Gastroesophageal sphincter (tissue), 4 donors: ENCODE measurements at regions not wholly inside any gene's neighbourhood (a gene's known extent, or its start where the extent isn't known, plus 50 kb on each side); places are given as distances from the start of the nearest gene placed in this dataset.
A peak's percentile ranks its signal among the peaks of the same experiment; 100 is the strongest.

ENCODE experiments used
- ATAC-seq: fragments of 150-250 bp; one replicate; pipeline ENCODE4 v1.9.1; 2016; ENCODE audit warnings: mild to moderate bottlenecking, moderate library complexity
- H3K27ac ChIP-seq, 4 donors: fragments of 200-600 bp; sonication (generic) in 3 of 4; 1 replicate in 3 of 4; 2 replicates in 1 of 4; pipeline ENCODE4 v1.5.1; 2016 to 2019
- H3K27me3 ChIP-seq: fragments of 200-600 bp; sonication (generic); one replicate; pipeline ENCODE4 v1.5.1; 2019
- H3K36me3 ChIP-seq, 2 donors: fragments of 200-600 bp; sonication (generic); one replicate each; pipeline ENCODE4 v1.5.1; 2019; ENCODE audit warnings: control low read depth in 1 of 2
- H3K4me1 ChIP-seq, 3 donors: fragments of 200-600 bp; sonication (generic); 1 replicate in 2 of 3; 2 replicates in 1 of 3; pipeline ENCODE4 v1.5.1; 2016 to 2019; ENCODE audit warnings: control low read depth in 2 of 3
- H3K4me3 ChIP-seq, 2 donors: fragments of 200-600 bp; sonication (generic); one replicate each; pipeline ENCODE4 v1.5.1; 2019; ENCODE audit warnings: mild to moderate bottlenecking in 1 of 2, moderate library complexity in 1 of 2
- H3K9me3 ChIP-seq, 3 donors: fragments of 200-600 bp; sonication (generic); one replicate each; pipeline ENCODE4 v1.5.1; 2017 to 2019; ENCODE audit warnings: control low read depth in 2 of 3
- EP300 ChIP-seq: sonication (generic); formaldehyde crosslinking; IDR thresholded peaks from one replicate; pipeline ENCODE4 v1.6.1; 2017; ENCODE audit warnings: antibody characterized with exemption, mild to moderate bottlenecking
- POLR2A ChIP-seq, 2 donors: fragments of 450-650 bp; IDR thresholded peaks; one replicate each; pipeline ENCODE4 v1.6.1; 2017; ENCODE audit warnings: antibody characterized with exemption in 2 of 2, mild to moderate bottlenecking in 2 of 2, moderate library complexity in 1 of 2
- POLR2AphosphoS5 ChIP-seq: sonication (generic); formaldehyde crosslinking; IDR thresholded peaks from one replicate; pipeline ENCODE4 v1.6.1; 2017; ENCODE audit warnings: antibody characterized with exemption
- WGBS, 2 donors: methylation state at CpG; one replicate each; pipeline ENCODE4 v1.1.5; 2018; ENCODE audit warnings: low coverage in 1 of 2; 5-methylcytosine and 5-hydroxymethylcytosine counted together
- TF ChIP-seq, protein P1 (sequence below), 4 experiments: fragments of 200-600 bp in 2 of 4; fragments of 450-650 bp in 2 of 4; sonication (generic) in 1 of 4; IDR thresholded peaks; one replicate each; pipeline ENCODE4 v1.5.1; 2017 to 2019; ENCODE audit warnings: antibody characterized with exemption in 4 of 4, mild to moderate bottlenecking in 2 of 4, moderate library complexity in 2 of 4

DNA sequence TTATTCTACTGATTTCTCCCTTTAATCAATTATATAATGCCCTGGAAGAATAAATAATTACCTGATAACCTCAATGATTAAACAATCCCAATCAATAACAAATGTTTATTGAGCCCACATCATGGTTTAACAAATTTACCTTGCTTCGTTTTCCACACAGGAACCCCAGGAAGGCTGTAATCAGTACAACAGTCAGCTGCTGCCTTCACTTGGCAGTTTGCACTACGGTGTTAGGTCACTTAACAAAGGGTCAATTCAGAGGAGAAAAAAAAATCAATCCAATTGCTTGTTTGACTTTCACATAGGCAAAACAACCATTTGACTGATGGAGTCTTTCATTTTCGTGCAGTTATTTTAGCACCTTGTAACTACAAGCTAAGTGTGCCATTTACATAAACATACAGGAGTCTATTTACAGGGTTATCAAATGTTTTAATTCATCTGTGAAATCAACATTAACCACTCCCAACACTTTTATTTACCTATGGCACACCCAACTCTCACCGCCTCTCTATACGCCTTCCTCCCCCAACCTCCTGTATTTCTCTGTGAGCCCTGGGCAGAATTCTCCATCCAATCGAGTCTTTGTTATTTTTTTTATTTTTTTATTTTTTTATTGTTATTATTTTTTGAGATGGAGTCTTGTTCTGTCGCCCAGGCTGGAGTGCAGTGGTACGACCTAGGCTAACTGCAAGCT, 140.4 kb upstream of the TAB2 start:
- Histone ChIP-seq H3K27ac (no peak overlapping the region), H3K36me3 (no peaks in the 10 kb centered on the region), H3K4me3 (no peak overlapping the region), H3K4me1 (peaks cover 0 to 2% (median 0%) of the 10 kb centered on the region in 3 donors), H3K9me3 (no peaks in the 10 kb centered on the region), H3K27me3 (no peaks in the 10 kb centered on the region)
- TF ChIP-seq POLR2AphosphoS5: no peak
- TF ChIP-seq, protein P1, sequence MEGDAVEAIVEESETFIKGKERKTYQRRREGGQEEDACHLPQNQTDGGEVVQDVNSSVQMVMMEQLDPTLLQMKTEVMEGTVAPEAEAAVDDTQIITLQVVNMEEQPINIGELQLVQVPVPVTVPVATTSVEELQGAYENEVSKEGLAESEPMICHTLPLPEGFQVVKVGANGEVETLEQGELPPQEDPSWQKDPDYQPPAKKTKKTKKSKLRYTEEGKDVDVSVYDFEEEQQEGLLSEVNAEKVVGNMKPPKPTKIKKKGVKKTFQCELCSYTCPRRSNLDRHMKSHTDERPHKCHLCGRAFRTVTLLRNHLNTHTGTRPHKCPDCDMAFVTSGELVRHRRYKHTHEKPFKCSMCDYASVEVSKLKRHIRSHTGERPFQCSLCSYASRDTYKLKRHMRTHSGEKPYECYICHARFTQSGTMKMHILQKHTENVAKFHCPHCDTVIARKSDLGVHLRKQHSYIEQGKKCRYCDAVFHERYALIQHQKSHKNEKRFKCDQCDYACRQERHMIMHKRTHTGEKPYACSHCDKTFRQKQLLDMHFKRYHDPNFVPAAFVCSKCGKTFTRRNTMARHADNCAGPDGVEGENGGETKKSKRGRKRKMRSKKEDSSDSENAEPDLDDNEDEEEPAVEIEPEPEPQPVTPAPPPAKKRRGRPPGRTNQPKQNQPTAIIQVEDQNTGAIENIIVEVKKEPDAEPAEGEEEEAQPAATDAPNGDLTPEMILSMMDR (IDR thresholded peaks at IDR 0.05): no peak
- no peak for TF ChIP-seq EP300
- no peak for TF ChIP-seq POLR2A (IDR thresholded peaks at IDR 0.05)
- no peak for ATAC-seq
- WGBS, 2 donors: 74 to 82% methylated on average over 7 to 8 of the region's 8 CpGs

DNA sequence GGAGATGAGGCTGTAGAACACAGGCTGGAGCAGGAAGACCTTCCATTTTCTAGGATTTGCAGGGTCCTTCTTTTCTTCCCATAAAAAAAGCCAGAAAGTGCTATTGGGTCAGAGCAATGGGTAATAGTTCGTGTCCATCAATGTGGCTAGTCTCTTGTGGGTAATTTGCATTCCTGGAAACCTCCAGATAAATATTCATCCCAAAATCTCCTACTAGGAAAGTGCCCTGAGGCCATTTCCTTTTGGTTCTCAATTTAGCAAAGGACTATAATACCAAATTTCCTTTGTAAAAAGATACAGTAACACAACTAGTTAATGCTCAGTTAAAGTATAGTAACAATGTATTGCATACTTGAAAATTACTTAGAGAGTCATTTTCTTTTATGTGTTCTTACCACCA, 138.1 kb upstream of the TAB2 start:
- TF ChIP-seq POLR2AphosphoS5 (no peak), EP300 (no peak), POLR2A (IDR thresholded peaks at IDR 0.05) (no peak)
- TF ChIP-seq, protein P1 (IDR thresholded peaks at IDR 0.05): no peak
- Histone ChIP-seq H3K27ac (no peak overlapping the region), H3K4me3 (no peak overlapping the region), H3K36me3 (no peaks in the 10 kb centered on the region), H3K27me3 (no peaks in the 10 kb centered on the region), H3K9me3 (no peaks in the 10 kb centered on the region), H3K4me1 (peaks cover 0 to 10% (median 0%) of the 10 kb centered on the region in 3 donors)
- ATAC-seq: no peak
- 94% methylated on average over 1 of the region's 1 CpG; no CpG with 5 or more reads in 1 of the 2 donors for WGBS, 2 donors

DNA sequence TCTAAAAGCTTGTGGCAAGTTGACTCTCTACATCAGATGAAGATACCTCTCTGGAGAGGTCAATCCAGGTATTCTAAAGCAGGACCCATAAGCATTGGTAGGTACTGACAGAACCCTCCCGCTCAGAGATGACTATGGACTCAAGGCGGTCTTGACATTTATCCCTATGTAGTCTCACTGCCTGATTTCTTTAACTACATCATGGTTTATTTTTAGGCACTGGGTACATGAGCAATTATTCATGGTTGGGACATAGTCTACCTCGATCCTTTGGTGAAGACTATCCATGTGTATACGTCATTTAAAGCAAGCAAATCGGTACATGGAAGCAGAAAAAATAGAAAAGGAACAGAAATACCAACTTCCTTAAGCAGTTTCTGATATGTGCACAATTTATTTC, 136.2 kb upstream of the TAB2 start:
- peaks cover 0 to 10% (median 0%) of the 10 kb centered on the region in 3 donors for H3K4me1 ChIP-seq
- ATAC-seq: no peak
- H3K27me3 ChIP-seq: no peaks in the 10 kb centered on the region
- peaks cover 0 to 7% (median 0%) of the 10 kb centered on the region in 3 donors for H3K9me3 ChIP-seq
- H3K36me3 ChIP-seq: no peaks in the 10 kb centered on the region
- TF ChIP-seq EP300: no peak
- TF ChIP-seq, protein P1 (IDR thresholded peaks at IDR 0.05): no peak
- no peak for TF ChIP-seq POLR2A (IDR thresholded peaks at IDR 0.05)
- no peak for TF ChIP-seq POLR2AphosphoS5
- 92 to 95% methylated on average over 5 of the region's 5 CpGs for WGBS, 2 donors
- no peak overlapping the region for H3K4me3 ChIP-seq
- H3K27ac ChIP-seq: no peak overlapping the region

DNA sequence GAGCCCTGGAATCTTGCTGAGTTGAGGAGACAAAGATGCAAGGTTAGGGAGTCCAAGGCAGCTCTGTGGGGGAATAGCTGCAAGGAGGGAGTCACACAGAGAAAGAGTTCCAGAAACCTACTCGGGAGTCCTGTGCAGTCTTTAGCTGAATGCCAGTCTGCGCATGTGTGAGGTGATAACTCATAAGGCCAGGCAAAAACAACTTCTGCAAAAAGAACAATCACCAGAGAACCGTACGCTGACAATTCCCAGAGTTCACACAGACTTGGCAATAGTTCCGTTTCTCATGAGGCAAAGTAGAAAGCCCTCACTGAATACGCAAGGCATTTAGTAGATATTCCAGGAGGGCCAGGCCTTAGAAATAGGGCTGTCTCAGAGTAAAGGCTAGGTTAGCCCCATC, 135.2 kb upstream of the TAB2 start:
- no peak for ATAC-seq

More for the DNA sequence above, 135.2 kb upstream of the TAB2 start:
- peaks cover 0 to 10% (median 0%) of the 10 kb centered on the region in 3 donors for H3K4me1 ChIP-seq
- H3K9me3 ChIP-seq: peaks cover 0 to 7% (median 0%) of the 10 kb centered on the region in 3 donors
- 52% methylated on average over 6 of the region's 6 CpGs; no CpG with 5 or more reads in 1 of the 2 donors for WGBS, 2 donors
- TF ChIP-seq POLR2AphosphoS5: no peak
- no peak for TF ChIP-seq EP300
- no peak for TF ChIP-seq POLR2A (IDR thresholded peaks at IDR 0.05)
- TF ChIP-seq, protein P1 (IDR thresholded peaks at IDR 0.05): no peak
- H3K27me3 ChIP-seq: no peaks in the 10 kb centered on the region
- H3K27ac ChIP-seq: peak overlapping the region in 1 of 4 donors; percentile 51
- no peaks in the 10 kb centered on the region for H3K36me3 ChIP-seq
- H3K4me3 ChIP-seq: no peak overlapping the region
